HepG2 (cell line): ENCODE measurements at regions not wholly inside any gene's neighbourhood (a gene's known extent, or its start where the extent isn't known, plus 50 kb on each side); places are given as distances from the start of the nearest gene placed in this dataset.

Experiments
- ATAC-seq: fragments of 200-7000 bp; cut with Tn5 transposase; 3 replicates; pipeline ENCODE4 v1.9.1; 2020; ENCODE audit warnings: mild to moderate bottlenecking, moderate library complexity
- BruUV-seq: library from RNA; stranded (reverse); fragments of 400-500 nt; replicated peaks from 2 replicates; lab custom pipeline; 2021; lab: Mats Ljungman, UMichigan
- CTCF ChIA-PET: fragments of 300-600 bp; formaldehyde crosslinking; extraction: SDS; loops from one replicate; lab custom pipeline; 2021; ENCODE audit warnings: low total read pairs, inconsistent platforms, low intra/inter-chr PET ratio; lab: Yijun Ruan, JAX
- POLR2A ChIA-PET: fragments of 350-600 bp; sonication (Branson Sonifier 250); formaldehyde crosslinking; loops from one replicate; lab custom pipeline; 2020; ENCODE audit warnings: antibody characterized with exemption, inconsistent platforms; lab: Yijun Ruan, JAX
- DNase-seq: peaks from one replicate; pipeline ENCODE4 v3.0.0-alpha.2; 2015; ENCODE audit warnings: low spot score
- FAIRE-seq: peaks from 3 replicates; lab custom pipeline; 2011; peaks lifted over from hg19 to GRCh38; lab: Jason Lieb, UNC
- H2AFZ ChIP-seq: one replicate; pipeline ENCODE4 v1.6.1; 2011; ENCODE audit warnings: low read length, inconsistent platforms
- H3K27ac ChIP-seq: fragments of 300-600 bp; 3 replicates; pipeline ENCODE4 v1.8.0; 2011; ENCODE audit warnings: mixed run types, mild to moderate bottlenecking, mixed read lengths, low read length, inconsistent platforms; ENCODE audit not compliant: insufficient read depth; ENCODE audit errors: extremely low read length
- H3K27me3 ChIP-seq, 2 experiments: fragments of 200-600 bp in 1 of 2; 2 replicates in 1 of 2; 3 replicates in 1 of 2; pipeline versions ENCODE4 v1.6.0 to v1.8.0; 2011; ENCODE audit warnings: low read length in 2 of 2, mild to moderate bottlenecking in 2 of 2, moderate library complexity in 2 of 2, inconsistent platforms in 1 of 2; ENCODE audit not compliant: insufficient read depth in 2 of 2, control insufficient read depth in 1 of 2
- H3K36me3 ChIP-seq, 2 experiments: fragments of 200-600 bp in 1 of 2; replicated peaks in 1 of 2; 2 replicates in 1 of 2; 3 replicates in 1 of 2; pipeline versions ENCODE4 v1.5.1 to v1.8.0; 2011; ENCODE audit warnings: low read length in 2 of 2, inconsistent platforms in 1 of 2; ENCODE audit not compliant: insufficient read depth in 2 of 2, control insufficient read depth in 1 of 2
- H3K4me1 ChIP-seq: 2 replicates; pipeline ENCODE4 v1.5.1; 2012; ENCODE audit warnings: low read length, inconsistent platforms; ENCODE audit not compliant: insufficient read depth
- H3K4me2 ChIP-seq: 2 replicates; pipeline ENCODE4 v1.6.0; 2011; ENCODE audit warnings: low read depth, low read length, inconsistent platforms
- H3K4me3 ChIP-seq, 3 experiments: fragments of 200-600 bp in 1 of 3; sonication (generic), shearing (Covaris generic) in 1 of 3; replicated peaks in 1 of 3; 2 replicates each; pipeline ENCODE4 v1.5.1; 2011 to 2016; ENCODE audit warnings: low read length in 3 of 3, inconsistent platforms in 2 of 3, low read depth in 2 of 3, mild to moderate bottlenecking in 2 of 3, control low read depth in 1 of 3, mixed read lengths in 1 of 3; ENCODE audit not compliant: insufficient read depth in 1 of 3
- H3K79me2 ChIP-seq: one replicate; pipeline ENCODE4 v1.6.1; 2011; ENCODE audit warnings: low read length, inconsistent platforms; ENCODE audit not compliant: insufficient read depth
- H3K9ac ChIP-seq: 2 replicates; pipeline ENCODE4 v1.6.0; 2011; ENCODE audit warnings: mild to moderate bottlenecking, low read depth, low read length, inconsistent platforms; ENCODE audit not compliant: insufficient read depth
- H3K9me3 ChIP-seq: 2 replicates; pipeline ENCODE4 v1.5.1; 2012; ENCODE audit warnings: mild to moderate bottlenecking, low read length
- H4K20me1 ChIP-seq: 2 replicates; pipeline ENCODE4 v1.6.0; 2011; ENCODE audit warnings: inconsistent platforms, mild to moderate bottlenecking, low read length, moderate library complexity; ENCODE audit not compliant: insufficient read depth
- AHDC1 ChIP-seq: sonication (generic); formaldehyde crosslinking; IDR thresholded peaks from 2 replicates; pipeline ENCODE4 v1.5.1; 2020; ENCODE audit warnings: mild to moderate bottlenecking, missing genetic modification reagents, borderline replicate concordance
- CBFB ChIP-seq: sonication (generic); formaldehyde crosslinking; IDR thresholded peaks from 2 replicates; pipeline ENCODE4 v1.4.0; 2020; ENCODE audit warnings: missing genetic modification reagents
- DZIP1 ChIP-seq: sonication (generic); formaldehyde crosslinking; IDR thresholded peaks from 2 replicates; pipeline ENCODE4 v1.5.0; 2020; ENCODE audit warnings: mild to moderate bottlenecking, missing genetic modification reagents
- HOMEZ ChIP-seq: IDR thresholded peaks from 2 replicates; pipeline ENCODE4 v1.6.1; 2016; ENCODE audit warnings: low read depth
- NFYB ChIP-seq: sonication (generic); formaldehyde crosslinking; IDR thresholded peaks from 2 replicates; pipeline ENCODE4 v1.4.0; 2020; ENCODE audit warnings: missing genetic modification reagents
- RELA ChIP-seq: sonication (generic); formaldehyde crosslinking; IDR thresholded peaks from 2 replicates; pipeline ENCODE4 v1.4.0; 2020; ENCODE audit warnings: missing genetic modification reagents
- SMAD9 ChIP-seq: sonication (generic); formaldehyde crosslinking; IDR thresholded peaks from 2 replicates; pipeline ENCODE4 v1.5.1; 2020; ENCODE audit warnings: mild to moderate bottlenecking, missing genetic modification reagents
- ZBTB20 ChIP-seq: sonication (generic); formaldehyde crosslinking; IDR thresholded peaks from 2 replicates; pipeline ENCODE4 v1.8.1; 2023; ENCODE audit warnings: missing genetic modification reagents, low read depth, mild to moderate bottlenecking, borderline replicate concordance
- ZFP36 ChIP-seq: fragments of 150-350 bp; IDR thresholded peaks from 2 replicates; pipeline ENCODE4 v1.6.1; 2018; ENCODE audit warnings: borderline replicate concordance, low read length, low read depth; ENCODE audit not compliant: partially characterized antibody
- ZFP36L2 ChIP-seq: sonication (generic); formaldehyde crosslinking; IDR thresholded peaks from 2 replicates; pipeline ENCODE4 v1.4.0; 2020; ENCODE audit warnings: missing genetic modification reagents
- ZNF335 ChIP-seq: sonication (generic); formaldehyde crosslinking; IDR thresholded peaks from 2 replicates; pipeline ENCODE4 v1.4.0; 2020; ENCODE audit warnings: missing genetic modification reagents
- ZNF343 ChIP-seq: sonication (generic); formaldehyde crosslinking; IDR thresholded peaks from 2 replicates; pipeline ENCODE4 v1.4.0; 2020; ENCODE audit warnings: mild to moderate bottlenecking, missing genetic modification reagents
- ZNF788 ChIP-seq: sonication (generic); formaldehyde crosslinking; IDR thresholded peaks from 2 replicates; pipeline ENCODE4 v1.5.0; 2020; ENCODE audit warnings: mild to moderate bottlenecking, missing genetic modification reagents, borderline replicate concordance
- WGBS: methylation state at CpG from one replicate; pipeline ENCODE4 v1.1.6; 2017; ENCODE audit warnings: low lambda C conversion rate; 5-methylcytosine and 5-hydroxymethylcytosine counted together
- in situ Hi-C: cut with HindIII; loops from 2 replicates; pipeline ENCODE4 v1.10.0; 2017; ENCODE audit warnings: low pct_unique_long_range_greater_than_20kb; ENCODE audit not compliant: extremely low pct_ligation_motif_present
- intact Hi-C: fragments of 100-400 bp; cut with micrococcal nuclease; formaldehyde crosslinking; loops from one replicate; pipeline ENCODE4 v1.10.0; 2022; ENCODE audit not compliant: unreplicated experiment

GRCh38 chr13:21799671-21800070, 128.8 kb downstream of the FGF9 start (continued):
- TF ChIP-seq ZBTB20 (CRISPR knock-in tag) (no peak), RELA (CRISPR knock-in tag) (no peak), ZNF343 (CRISPR knock-in tag) (no peak), ZNF335 (CRISPR knock-in tag) (no peak), DZIP1 (CRISPR knock-in tag) (no peak), CBFB (no peak), ZNF788 (no peak)

- Histone ChIP-seq H3K4me2 (peak overlapping the region; percentile 31), H4K20me1 (no peaks in the 10 kb centered on the region), H3K4me1 (peaks cover 23% of the 10 kb centered on the region), H3K4me3 (no peak overlapping the region), H3K36me3 (no peaks in the 10 kb centered on the region), H3K79me2 (no peaks in the 10 kb centered on the region), H3K9me3 (no peaks in the 10 kb centered on the region), H3K9ac (no peak overlapping the region), H2AFZ (no peak overlapping the region), H3K27ac (no peak overlapping the region), H3K27me3 (peaks cover 1 to 3% of the 10 kb centered on the region in 2 experiments; a peak in 2 of 5 replicates)
- ChIA-PET CTCF (no interaction called here), POLR2A (no interaction called here)
- peak; percentile 66 for ATAC-seq
- FAIRE-seq, result no peak
- DNase-seq, result peak; percentile 16
- in situ Hi-C loops, result no loop called here
- 22% methylated on average over 7 of the region's 7 CpGs for WGBS
- intact Hi-C loops, result no loop called here
- BruUV-seq, result no TSS peak
- TF ChIP-seq NFYB (CRISPR knock-in tag), result peak; percentile 29; the same call in 1 of the 2 replicates
- peak; percentile 16 for TF ChIP-seq ZFP36
- TF ChIP-seq ZFP36L2, result no peak
- no peak for TF ChIP-seq SMAD9 (CRISPR knock-in tag)
- peak; percentile 44; the same call in 1 of the 2 replicates for TF ChIP-seq AHDC1 (CRISPR knock-in tag)
- peak; percentile 12; the same call in 1 of the 2 replicates for TF ChIP-seq HOMEZ (CRISPR knock-in tag)
Measured at GRCh38 chr13:21800837-21801616, 130.2 kb downstream of the FGF9 start.
